HCT116 (cell line): ENCODE measurements at regions not wholly inside any gene's neighbourhood (a gene's known extent, or its start where the extent isn't known, plus 50 kb on each side); places are given as distances from the start of the nearest gene placed in this dataset.

ENCODE experiments used
- ATAC-seq: fragments of 200-7000 bp; cut with Tn5 transposase; 2 replicates; pipeline ENCODE4 v1.9.1; 2020; ENCODE audit warnings: mild to moderate bottlenecking, moderate library complexity
- BruUV-seq: library from RNA; stranded (reverse); fragments of 400-500 nt; replicated peaks from 2 replicates; lab custom pipeline; 2021; lab: Mats Ljungman, UMichigan
- CTCF ChIA-PET: fragments of 300-600 bp; sonication (Branson Sonifier 250); formaldehyde crosslinking; loops from one replicate; lab custom pipeline; 2021; ENCODE audit warnings: antibody characterized with exemption; lab: Charles Lee
- POLR2A ChIA-PET: fragments of 300-600, 350-600 bp; sonication (Branson Sonifier 250); formaldehyde crosslinking; loops from one replicate; lab custom pipeline; 2021; ENCODE audit warnings: antibody characterized with exemption; lab: Charles Lee
- RAD21 ChIA-PET, 2 experiments: fragments of 300-600 bp; sonication (Branson Sonifier 250); formaldehyde crosslinking; loops; one replicate each; lab custom pipeline; 2023; ENCODE audit warnings: low total read pairs in 2 of 2; ENCODE audit not compliant: uncharacterized antibody in 2 of 2, unreplicated experiment in 2 of 2, low non-redundant PET in 1 of 2; lab: Charles Lee
- DNase-seq: peaks from one replicate; pipeline ENCODE4 v3.0.0-alpha.2; 2010; ENCODE audit warnings: low read depth, low spot score
- H2AFZ ChIP-seq: fragments of 200-600 bp; shearing (Covaris generic), sonication (generic); 2 replicates; pipeline ENCODE4 v1.6.1; 2017; ENCODE audit warnings: low read depth, mixed run types, mixed read lengths, antibody characterized with exemption, low read length; ENCODE audit not compliant: poor library complexity, severe bottlenecking
- H3K27ac ChIP-seq: 2 replicates; pipeline ENCODE4 v1.5.1; 2012; ENCODE audit warnings: low read depth, low read length
- H3K27me3 ChIP-seq: fragments of 200-600 bp; sonication (generic); 2 replicates; pipeline ENCODE4 v1.6.1; 2016; ENCODE audit warnings: mixed run types, low read length, mixed read lengths; ENCODE audit not compliant: insufficient read depth
- H3K36me3 ChIP-seq, 2 experiments: fragments of 200-500 bp in 1 of 2; fragments of 200-600 bp in 1 of 2; sonication (Bioruptor generic) in 1 of 2; sonication (generic) in 1 of 2; 2 replicates each; pipeline versions ENCODE4 v1.5.1 to v1.6.1; 2014 to 2016; ENCODE audit warnings: low read length in 2 of 2, inconsistent platforms in 1 of 2, mixed read lengths in 1 of 2, mixed run types in 1 of 2; ENCODE audit not compliant: insufficient read depth in 2 of 2, control insufficient read depth in 1 of 2
- H3K4me1 ChIP-seq, 2 experiments: fragments of 200-600 bp in 1 of 2; sonication (generic) in 1 of 2; 2 replicates each; pipeline versions ENCODE4 v1.5.1 to v1.6.1; 2012 to 2017; ENCODE audit warnings: low read length in 2 of 2, inconsistent platforms in 1 of 2, mild to moderate bottlenecking in 1 of 2, mixed read lengths in 1 of 2, mixed run types in 1 of 2, moderate library complexity in 1 of 2; ENCODE audit not compliant: insufficient read depth in 2 of 2, control insufficient read depth in 1 of 2
- H3K4me2 ChIP-seq: fragments of 200-600 bp; sonication (generic); 2 replicates; pipeline ENCODE4 v1.6.1; 2017; ENCODE audit warnings: mixed run types, low read length, mixed read lengths
- H3K4me3 ChIP-seq, 2 experiments: fragments of 200-600 bp in 1 of 2; sonication (generic) in 1 of 2; replicated peaks in 1 of 2; 2 replicates each; pipeline ENCODE4 v1.5.1; 2011 to 2016; ENCODE audit warnings: low read length in 2 of 2, control low read depth in 1 of 2, low read depth in 1 of 2, mild to moderate bottlenecking in 1 of 2, mixed read lengths in 1 of 2, mixed run types in 1 of 2
- H3K79me2 ChIP-seq: fragments of 200-600 bp; sonication (generic); 2 replicates; pipeline ENCODE4 v1.6.1; 2017; ENCODE audit warnings: mild to moderate bottlenecking, mixed run types, low read length, moderate library complexity, mixed read lengths; ENCODE audit not compliant: insufficient read depth
- H3K9ac ChIP-seq: fragments of 200-600 bp; sonication (generic); 2 replicates; pipeline ENCODE4 v1.6.1; 2016; ENCODE audit warnings: low read length, mixed read lengths
- H3K9me2 ChIP-seq: fragments of 200-600 bp; sonication (generic), shearing (Covaris generic); 2 replicates; pipeline ENCODE4 v1.6.1; 2017; ENCODE audit warnings: mixed run types, mild to moderate bottlenecking, moderate library complexity; ENCODE audit not compliant: insufficient read depth
- H3K9me3 ChIP-seq, 2 experiments: fragments of 200-500 bp in 1 of 2; fragments of 200-600 bp in 1 of 2; sonication (Bioruptor generic) in 1 of 2; sonication (generic) in 1 of 2; 2 replicates each; pipeline ENCODE4 v1.6.1; 2014 to 2017; ENCODE audit warnings: low read length in 2 of 2, mixed read lengths in 2 of 2, inconsistent platforms in 1 of 2, low read depth in 1 of 2, mild to moderate bottlenecking in 1 of 2, mixed run types in 1 of 2, moderate library complexity in 1 of 2; ENCODE audit not compliant: control insufficient read depth in 1 of 2, insufficient read depth in 1 of 2
- H4K20me1 ChIP-seq: fragments of 200-600 bp; sonication (generic), shearing (Covaris generic); 2 replicates; pipeline ENCODE4 v1.6.1; 2017; ENCODE audit warnings: mixed run types, mild to moderate bottlenecking, moderate library complexity; ENCODE audit not compliant: insufficient read depth
- ATF3 ChIP-seq: IDR thresholded peaks from 2 replicates; pipeline ENCODE4 v1.6.1; 2012
- CBX3 ChIP-seq: IDR thresholded peaks from 2 replicates; pipeline ENCODE4 v1.6.1; 2012; ENCODE audit warnings: low read depth
- CTCF ChIP-seq, 3 experiments: fragments of 200-600 bp in 1 of 3; sonication (generic) in 1 of 3; IDR thresholded peaks in 2 of 3; conservative IDR thresholded peaks in 1 of 3; 2 replicates each; pipeline ENCODE4 v1.5.1; 2012 to 2017; ENCODE audit warnings: low read depth in 2 of 3, low read length in 2 of 3, antibody characterized with exemption in 1 of 3, borderline replicate concordance in 1 of 3, control low read depth in 1 of 3, mild to moderate bottlenecking in 1 of 3, mixed read lengths in 1 of 3, mixed run types in 1 of 3, moderate library complexity in 1 of 3; ENCODE audit not compliant: insufficient read depth in 1 of 3
- EGR1 ChIP-seq: IDR thresholded peaks from 2 replicates; pipeline ENCODE4 v1.6.1; 2012; ENCODE audit warnings: low read depth
- EZH2 ChIP-seq: fragments of 200-600 bp; sonication (generic); IDR thresholded peaks from 2 replicates; pipeline ENCODE4 v1.6.1; 2017; ENCODE audit warnings: antibody characterized with exemption, mixed run types
- JUND ChIP-seq: IDR thresholded peaks from 2 replicates; pipeline ENCODE4 v1.6.1; 2012
- SIN3A ChIP-seq: IDR thresholded peaks from 2 replicates; pipeline ENCODE4 v1.6.1; 2012; ENCODE audit warnings: low read depth
- SP1 ChIP-seq: IDR thresholded peaks from 2 replicates; pipeline ENCODE4 v1.6.1; 2012; ENCODE audit warnings: low read depth
- ZBTB33 ChIP-seq: IDR thresholded peaks from 2 replicates; pipeline ENCODE4 v1.6.1; 2011; ENCODE audit warnings: mild to moderate bottlenecking, low read length, moderate library complexity; ENCODE audit not compliant: insufficient replicate concordance; ENCODE audit errors: extremely low read depth
- intact Hi-C: fragments of 100-400 bp; cut with micrococcal nuclease; formaldehyde crosslinking; loops from 2 replicates; pipeline ENCODE4 v1.10.0; 2022
- TF ChIP-seq, protein P1 (sequence below): IDR thresholded peaks from 2 replicates; pipeline ENCODE4 v1.6.1; 2012

- DNase-seq (no peak), ATAC-seq (no peak)
- Histone ChIP-seq H3K9me2 (no peaks in the 10 kb centered on the region), H3K36me3 (no peaks in the 10 kb centered on the region), H3K4me2 (no peak overlapping the region), H3K79me2 (no peaks in the 10 kb centered on the region), H4K20me1 (no peaks in the 10 kb centered on the region), H3K9me3 (no peaks in the 10 kb centered on the region), H3K27ac (no peak overlapping the region), H3K4me3 (no peak overlapping the region), H2AFZ (no peak overlapping the region), H3K27me3 (no peaks in the 10 kb centered on the region), H3K9ac (no peak overlapping the region), H3K4me1 (no peaks in the 10 kb centered on the region)
- BruUV-seq = no TSS peak
- POLR2A ChIA-PET = no interaction called here
- TF ChIP-seq EGR1 (no peak), EZH2 (no peak), CBX3 (no peak), CTCF (IDR thresholded peaks at IDR 0.05 in 2 of 3, conservative IDR thresholded peaks at IDR 0.05 in 1 of 3; ENCODE audit: borderline replicate concordance in 1 of 3, insufficient read depth in 1 of 3, low read depth in 2 of 3, low read length in 2 of 3) (no peak), SP1 (no peak), ZBTB33 (no peak), JUND (no peak), ATF3 (no peak), SIN3A (no peak)
- TF ChIP-seq, protein P1, sequence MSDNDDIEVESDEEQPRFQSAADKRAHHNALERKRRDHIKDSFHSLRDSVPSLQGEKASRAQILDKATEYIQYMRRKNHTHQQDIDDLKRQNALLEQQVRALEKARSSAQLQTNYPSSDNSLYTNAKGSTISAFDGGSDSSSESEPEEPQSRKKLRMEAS = no peak
- intact Hi-C loops = no loop called here
- CTCF ChIA-PET = no interaction called here
- RAD21 ChIA-PET = no interaction called here
Measured at GRCh38 chr3:144499001-144499930, 527.6 kb downstream of the DIPK2A start.
